ENCODE measurements at regions not wholly inside any gene's neighbourhood (a gene's known extent, or its start where the extent isn't known, plus 50 kb on each side); places are given as distances from the start of the nearest gene placed in this dataset.

DNA sequence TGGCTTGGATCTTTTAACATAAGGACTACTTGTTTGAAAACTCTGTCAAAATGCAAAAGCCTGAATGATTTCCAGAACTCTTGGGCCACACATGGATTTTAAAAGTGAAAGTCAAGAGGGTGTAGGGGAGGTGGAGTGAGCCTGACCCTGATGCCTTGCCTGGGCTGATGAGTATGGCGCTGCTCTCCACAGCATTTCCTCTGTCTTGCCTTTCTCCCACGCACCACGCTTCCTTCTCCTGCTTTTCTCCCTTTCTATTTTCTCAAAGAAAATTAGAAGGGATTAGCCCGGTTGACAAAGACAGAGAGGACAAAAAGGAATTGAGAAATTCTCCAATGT lies 207.0 kb upstream of the CCDC68 start:
- Mint-ChIP-seq H3K9me3 (peaks cover 11% of the 10 kb centered on the region), H3K4me1 (no peaks in the 10 kb centered on the region), H3K27me3 (no peaks in the 10 kb centered on the region), H3K4me3 (no peak overlapping the region), H3K36me3 (ENCODE audit: low read depth) (no peaks in the 10 kb centered on the region), H3K27ac (no peak overlapping the region)
- CTCF ChIA-PET: no interaction called here
- POLR2A ChIA-PET: no interaction called here
- no peak for DNase-seq

- ChIA-PET POLR2A (no interaction called here), CTCF (no interaction called here)
- no peaks in the 10 kb centered on the region for H3K27me3 Mint-ChIP-seq
- H3K27ac Mint-ChIP-seq: no peak overlapping the region
- H3K4me3 Mint-ChIP-seq: no peak overlapping the region
- DNase-seq: no peak
- no peaks in the 10 kb centered on the region for H3K4me1 Mint-ChIP-seq
- H3K9me3 Mint-ChIP-seq: peaks cover 9% of the 10 kb centered on the region
- H3K36me3 Mint-ChIP-seq (ENCODE audit: low read depth): no peaks in the 10 kb centered on the region
Observed at GRCh38 chr18:55163550-55163949, 204.3 kb upstream of the CCDC68 start.

- Mint-ChIP-seq H3K4me1 (no peaks in the 10 kb centered on the region), H3K27ac (no peak overlapping the region), H3K36me3 (ENCODE audit: low read depth) (no peaks in the 10 kb centered on the region), H3K9me3 (peaks cover 2% of the 10 kb centered on the region), H3K27me3 (no peaks in the 10 kb centered on the region), H3K4me3 (no peak overlapping the region)
- ChIA-PET CTCF (no interaction called here), POLR2A (no interaction called here)
- no peak for DNase-seq
Observed at GRCh38 chr18:55161916-55162315, 202.7 kb upstream of the CCDC68 start.

GRCh38 chr18:55159027-55159426 lies 199.8 kb upstream of the CCDC68 start:
- ChIA-PET POLR2A (no interaction called here), CTCF (no interaction called here)
- Mint-ChIP-seq H3K27me3 (no peaks in the 10 kb centered on the region), H3K36me3 (ENCODE audit: low read depth) (no peaks in the 10 kb centered on the region), H3K4me3 (no peak overlapping the region), H3K4me1 (no peaks in the 10 kb centered on the region), H3K27ac (no peak overlapping the region), H3K9me3 (peaks cover 3% of the 10 kb centered on the region)
- DNase-seq: no peak

GRCh38 chr18:55158570-55158969 lies 199.3 kb upstream of the CCDC68 start:
- Mint-ChIP-seq H3K4me1 (no peaks in the 10 kb centered on the region), H3K36me3 (ENCODE audit: low read depth) (no peaks in the 10 kb centered on the region), H3K27me3 (no peaks in the 10 kb centered on the region), H3K9me3 (peaks cover 3% of the 10 kb centered on the region), H3K27ac (no peak overlapping the region), H3K4me3 (no peak overlapping the region)
- no peak for DNase-seq
- POLR2A ChIA-PET: no interaction called here
- CTCF ChIA-PET: no interaction called here

- Mint-ChIP-seq H3K4me1 (no peaks in the 10 kb centered on the region), H3K4me3 (no peak overlapping the region), H3K36me3 (ENCODE audit: low read depth) (no peaks in the 10 kb centered on the region), H3K27me3 (no peaks in the 10 kb centered on the region), H3K9me3 (peaks cover 3% of the 10 kb centered on the region), H3K27ac (no peak overlapping the region)
- POLR2A ChIA-PET: no interaction called here
- DNase-seq: no peak
- CTCF ChIA-PET: no interaction called here
Observed at GRCh38 chr18:55153346-55153745, 194.1 kb upstream of the CCDC68 start.

- ChIA-PET CTCF (no interaction called here), POLR2A (no interaction called here)
- peaks cover 3% of the 10 kb centered on the region for H3K9me3 Mint-ChIP-seq
- DNase-seq: no peak
- no peak overlapping the region for H3K4me3 Mint-ChIP-seq
- no peaks in the 10 kb centered on the region for H3K27me3 Mint-ChIP-seq
- no peaks in the 10 kb centered on the region for H3K36me3 Mint-ChIP-seq (ENCODE audit: low read depth)
- H3K27ac Mint-ChIP-seq: no peak overlapping the region
- H3K4me1 Mint-ChIP-seq: no peaks in the 10 kb centered on the region
Observed at GRCh38 chr18:55152801-55153200, 193.5 kb upstream of the CCDC68 start.

- Mint-ChIP-seq H3K4me3 (no peak overlapping the region), H3K27me3 (no peaks in the 10 kb centered on the region), H3K9me3 (no peaks in the 10 kb centered on the region), H3K4me1 (no peaks in the 10 kb centered on the region), H3K27ac (no peak overlapping the region), H3K36me3 (ENCODE audit: low read depth) (no peaks in the 10 kb centered on the region)
- POLR2A ChIA-PET: no interaction called here
- no peak for DNase-seq
- CTCF ChIA-PET: no interaction called here
Observed at GRCh38 chr18:55149994-55150393, 190.7 kb upstream of the CCDC68 start.

GRCh38 chr18:55147791-55148190 lies 188.5 kb upstream of the CCDC68 start:
- H3K36me3 Mint-ChIP-seq (ENCODE audit: low read depth): no peaks in the 10 kb centered on the region
- no peaks in the 10 kb centered on the region for H3K4me1 Mint-ChIP-seq
- POLR2A ChIA-PET: no interaction called here
- CTCF ChIA-PET: no interaction called here
- peaks cover 3% of the 10 kb centered on the region for H3K9me3 Mint-ChIP-seq
- no peaks in the 10 kb centered on the region for H3K27me3 Mint-ChIP-seq
- DNase-seq: no peak
- no peak overlapping the region for H3K4me3 Mint-ChIP-seq
- no peak overlapping the region for H3K27ac Mint-ChIP-seq

GRCh38 chr18:55144193-55144930 lies 185.1 kb upstream of the CCDC68 start:
- H3K4me1 Mint-ChIP-seq: no peaks in the 10 kb centered on the region
- H3K36me3 Mint-ChIP-seq (ENCODE audit: low read depth): no peaks in the 10 kb centered on the region
- POLR2A ChIA-PET: no interaction called here
- no peak overlapping the region for H3K27ac Mint-ChIP-seq
- H3K4me3 Mint-ChIP-seq: no peak overlapping the region
- no peak for DNase-seq
- no peaks in the 10 kb centered on the region for H3K27me3 Mint-ChIP-seq
- H3K9me3 Mint-ChIP-seq: peaks cover 6% of the 10 kb centered on the region
- CTCF ChIA-PET: no interaction called here

DNA sequence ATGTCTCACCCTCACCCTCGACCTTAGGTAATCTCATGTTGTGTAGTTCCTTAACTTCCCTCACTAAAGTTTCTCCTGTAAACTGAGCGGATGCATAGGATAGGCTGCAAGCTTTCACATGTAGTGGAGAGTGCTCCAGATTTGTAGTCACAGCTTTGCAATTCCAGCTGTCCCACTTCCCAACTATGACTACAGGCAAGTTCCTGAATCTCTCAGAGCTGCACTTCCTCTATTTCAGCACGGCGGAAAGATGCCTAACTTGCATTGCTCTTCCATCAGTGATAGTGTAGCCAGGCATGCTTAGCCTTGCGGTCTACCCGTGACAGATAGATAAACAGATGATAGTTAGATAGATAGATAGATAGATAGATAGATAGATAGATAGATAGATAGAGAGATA lies 183.1 kb upstream of the CCDC68 start:
- ChIA-PET CTCF (no interaction called here), POLR2A (no interaction called here)
- H3K9me3 Mint-ChIP-seq: peaks cover 6% of the 10 kb centered on the region
- H3K4me3 Mint-ChIP-seq: no peak overlapping the region
- DNase-seq: no peak
- no peaks in the 10 kb centered on the region for H3K36me3 Mint-ChIP-seq (ENCODE audit: low read depth)
- no peaks in the 10 kb centered on the region for H3K4me1 Mint-ChIP-seq
- H3K27me3 Mint-ChIP-seq: no peaks in the 10 kb centered on the region
- no peak overlapping the region for H3K27ac Mint-ChIP-seq

GRCh38 chr18:55141318-55141717 lies 182.1 kb upstream of the CCDC68 start:
- Mint-ChIP-seq H3K27me3 (no peaks in the 10 kb centered on the region), H3K4me3 (no peak overlapping the region), H3K4me1 (no peaks in the 10 kb centered on the region), H3K36me3 (ENCODE audit: low read depth) (no peaks in the 10 kb centered on the region), H3K9me3 (peaks cover 6% of the 10 kb centered on the region), H3K27ac (no peak overlapping the region)
- CTCF ChIA-PET: no interaction called here
- POLR2A ChIA-PET: no interaction called here
- no peak for DNase-seq

DNA sequence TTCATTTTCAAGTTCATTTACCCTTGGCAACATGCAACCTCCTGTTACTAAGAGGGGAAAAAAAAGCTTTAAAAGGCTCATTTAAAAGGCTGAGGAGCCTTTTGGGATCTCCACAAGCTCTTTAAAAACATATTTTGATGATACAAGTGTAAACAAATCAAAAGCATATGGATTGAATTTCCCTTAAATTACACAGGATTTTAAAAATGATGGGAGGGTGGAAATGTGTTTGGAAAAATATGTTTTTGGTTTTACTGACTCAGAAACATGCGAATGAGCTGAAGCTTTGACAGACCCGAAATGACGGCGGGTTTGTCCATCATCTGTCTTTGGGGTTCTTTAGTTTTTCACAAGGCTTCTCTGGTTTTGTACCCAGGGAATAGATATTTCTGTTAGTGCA lies 180.6 kb upstream of the CCDC68 start:
- no peak for DNase-seq
- peaks cover 6% of the 10 kb centered on the region for H3K9me3 Mint-ChIP-seq
- no peak overlapping the region for H3K27ac Mint-ChIP-seq
- no peaks in the 10 kb centered on the region for H3K27me3 Mint-ChIP-seq
- CTCF ChIA-PET: no interaction called here
- POLR2A ChIA-PET: no interaction called here
- H3K4me1 Mint-ChIP-seq: no peaks in the 10 kb centered on the region
- H3K36me3 Mint-ChIP-seq (ENCODE audit: low read depth): no peaks in the 10 kb centered on the region
- H3K4me3 Mint-ChIP-seq: no peak overlapping the region

DNA sequence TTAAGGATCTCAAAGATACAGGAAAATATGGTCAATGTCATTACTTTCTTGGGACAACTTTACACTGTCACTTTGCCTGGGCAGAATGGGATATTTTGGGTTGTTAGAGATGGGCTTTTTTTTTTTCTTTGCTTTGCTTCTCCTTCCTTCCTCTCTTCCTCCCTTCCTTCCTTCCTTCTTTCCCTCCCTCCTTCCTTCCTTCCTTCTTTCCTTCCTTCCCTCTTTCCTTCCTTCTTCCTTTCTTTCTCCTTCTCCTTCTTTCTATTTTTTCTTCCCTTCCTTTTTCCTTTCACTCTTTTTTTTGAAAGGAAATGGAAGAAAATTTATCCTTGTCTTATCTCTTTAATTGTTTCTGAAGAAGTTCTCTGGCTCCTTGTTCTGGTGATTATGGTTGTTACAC lies 180.0 kb upstream of the CCDC68 start:
- H3K27me3 Mint-ChIP-seq: no peaks in the 10 kb centered on the region
- CTCF ChIA-PET: no interaction called here
- no peak for DNase-seq
- H3K27ac Mint-ChIP-seq: no peak overlapping the region
- H3K36me3 Mint-ChIP-seq (ENCODE audit: low read depth): no peaks in the 10 kb centered on the region
- H3K9me3 Mint-ChIP-seq: peaks cover 3% of the 10 kb centered on the region
- H3K4me3 Mint-ChIP-seq: no peak overlapping the region
- no peaks in the 10 kb centered on the region for H3K4me1 Mint-ChIP-seq
- POLR2A ChIA-PET: no interaction called here

DNA sequence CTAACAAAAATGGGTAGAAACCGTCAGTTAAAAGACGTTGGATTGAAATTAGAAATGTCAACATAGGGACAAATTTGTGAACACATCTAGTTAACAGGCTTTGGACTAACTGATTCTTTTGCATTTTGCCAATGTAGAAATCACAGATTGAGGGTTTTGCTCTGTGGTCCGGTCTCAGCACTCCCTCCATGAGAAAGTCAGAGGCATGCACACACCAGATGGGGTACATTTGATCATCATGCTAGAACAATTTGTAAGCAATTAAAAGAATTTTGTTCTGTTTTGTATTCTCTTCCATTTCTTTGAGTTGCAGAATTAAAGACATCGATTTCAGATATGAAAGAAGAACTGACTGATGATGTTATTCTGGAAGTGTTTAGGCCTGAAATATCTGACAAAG lies 179.1 kb upstream of the CCDC68 start:
- H3K9me3 Mint-ChIP-seq: peaks cover 3% of the 10 kb centered on the region
- ChIA-PET CTCF (no interaction called here), POLR2A (no interaction called here)
- H3K4me1 Mint-ChIP-seq: no peaks in the 10 kb centered on the region
- no peak overlapping the region for H3K4me3 Mint-ChIP-seq
- no peaks in the 10 kb centered on the region for H3K27me3 Mint-ChIP-seq
- H3K36me3 Mint-ChIP-seq (ENCODE audit: low read depth): no peaks in the 10 kb centered on the region
- H3K27ac Mint-ChIP-seq: no peak overlapping the region
- no peak for DNase-seq

Data from activated CD4-positive, alpha-beta memory T cell treated with anti-CD3 and anti-CD28 coated beads, Interleukin-2, amount 10 ng/mL, durations not matched to agents 7 days and 5 days (primary cell).